Stimulated activated CD8-positive, alpha-beta memory T cell treated with anti-CD3 and anti-CD28 coated beads, Interleukin-7, amount 100 ng/mL, for 24 hours (primary cell): ENCODE measurements at regions not wholly inside any gene's neighbourhood (a gene's known extent, or its start where the extent isn't known, plus 50 kb on each side); places are given as distances from the start of the nearest gene placed in this dataset.
"Not testable (repeated sequence)": the region's sequence is repeated elsewhere in the genome, so short reads cannot be mapped to it uniquely, and the experiment has no call there.

Experiments
- DNase-seq: peaks from one replicate; pipeline ENCODE4 v3.0.0-alpha.2; 2020; ENCODE audit warnings: low read depth

DNA sequence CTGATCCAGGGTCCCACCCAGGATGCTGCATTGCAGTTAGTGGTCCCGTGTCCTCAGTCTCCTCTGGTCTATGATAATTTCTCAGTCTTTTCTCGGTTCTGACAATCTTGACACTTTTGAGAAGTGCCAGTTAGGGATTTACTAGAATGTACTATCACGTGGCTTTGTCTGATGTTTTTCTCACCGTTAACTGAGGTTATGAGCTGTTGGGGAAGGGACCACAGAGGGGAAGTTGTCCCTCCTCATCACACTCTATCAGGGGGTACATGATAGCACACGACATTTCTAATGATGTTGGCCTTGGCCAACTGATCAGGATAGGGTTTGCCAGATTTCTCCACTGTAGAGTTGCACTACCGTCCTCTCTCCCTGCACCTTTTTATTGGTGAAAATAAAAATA is 250.9 kb upstream of the SDK2 start:
- DNase-seq, result no peak

DNA sequence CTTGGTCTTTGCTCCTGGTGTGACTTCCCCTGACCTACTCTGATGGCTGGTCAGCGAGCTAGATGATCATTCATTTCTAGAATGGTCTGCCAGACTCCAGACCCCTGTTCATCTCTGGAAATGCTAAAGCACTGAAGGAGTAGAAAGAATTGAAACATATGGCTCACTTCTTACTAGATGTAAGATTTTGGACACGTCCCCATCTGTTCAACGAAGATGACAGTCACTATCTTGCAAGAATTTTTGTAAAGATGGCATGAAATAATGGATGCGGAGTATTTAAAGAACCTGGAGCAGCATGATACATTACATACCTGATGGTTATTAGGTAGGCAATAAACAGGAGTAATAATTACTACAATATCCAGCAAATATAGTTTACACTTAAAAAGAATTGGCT is 252.7 kb upstream of the SDK2 start:
- no peak for DNase-seq

- DNase-seq, result no peak
Measured at GRCh38 chr17:73899839-73900238, 255.6 kb upstream of the SDK2 start.

GRCh38 chr17:73900516-73900915 is 256.3 kb upstream of the SDK2 start:
- no peak for DNase-seq

DNA sequence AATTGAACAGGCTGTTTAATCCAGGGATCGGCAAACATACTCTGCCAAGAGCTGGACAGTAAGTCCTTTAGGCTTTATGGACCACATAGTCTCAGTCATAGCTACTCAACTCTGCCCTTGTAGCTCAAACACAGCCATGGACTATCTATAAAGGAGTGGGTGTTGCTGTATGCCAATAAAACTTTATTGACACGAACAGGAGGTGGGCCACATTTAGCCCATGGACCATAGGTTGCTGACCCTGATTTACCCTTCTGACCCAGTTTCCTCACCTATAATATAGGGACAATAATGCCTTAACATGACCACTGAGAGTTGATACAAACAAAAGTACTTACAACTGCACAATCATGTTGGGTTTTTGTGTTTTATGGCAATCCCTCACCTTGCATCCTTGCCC is 257.0 kb upstream of the SDK2 start:
- no peak for DNase-seq

DNA sequence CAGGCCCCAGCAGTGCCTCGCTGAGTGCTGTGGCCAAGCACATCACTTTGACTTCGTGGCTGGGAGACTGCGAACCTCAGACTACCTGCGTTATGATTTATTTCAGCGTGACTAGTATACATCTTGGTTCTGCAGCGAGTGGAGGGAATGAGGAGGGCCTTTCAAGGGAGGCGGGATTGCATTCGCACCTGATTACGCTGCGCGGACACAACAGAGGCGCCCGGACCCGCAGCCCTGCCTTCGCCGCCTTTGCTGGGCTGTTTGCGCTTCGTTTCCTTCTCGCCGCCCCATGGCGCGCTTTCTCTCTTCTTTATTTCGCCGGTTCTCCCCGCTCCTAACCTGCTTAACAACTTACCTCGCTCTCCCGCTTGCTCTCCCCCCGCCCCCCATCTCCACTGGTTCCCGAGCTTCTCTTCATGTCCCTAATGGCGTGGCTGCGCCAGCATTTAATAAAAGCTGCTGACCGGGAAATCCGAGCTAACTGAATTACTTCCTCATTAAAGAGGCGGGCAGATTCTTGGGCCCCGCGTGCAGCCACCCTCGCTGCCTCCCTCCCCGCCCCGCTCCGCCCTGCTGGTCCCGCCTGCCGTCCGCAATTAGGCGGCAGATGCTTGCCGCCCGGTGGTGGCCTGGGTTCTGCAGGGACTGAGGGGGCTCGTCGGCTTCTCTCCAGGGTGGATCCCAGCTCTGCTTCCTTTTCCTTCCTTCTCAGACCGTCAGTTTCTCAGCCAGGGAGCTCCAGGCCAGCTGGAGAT is 257.6 kb upstream of the SDK2 start:
- no peak for DNase-seq

- DNase-seq, result no peak
Measured at GRCh38 chr17:73902416-73903181, 258.4 kb upstream of the SDK2 start.

DNA sequence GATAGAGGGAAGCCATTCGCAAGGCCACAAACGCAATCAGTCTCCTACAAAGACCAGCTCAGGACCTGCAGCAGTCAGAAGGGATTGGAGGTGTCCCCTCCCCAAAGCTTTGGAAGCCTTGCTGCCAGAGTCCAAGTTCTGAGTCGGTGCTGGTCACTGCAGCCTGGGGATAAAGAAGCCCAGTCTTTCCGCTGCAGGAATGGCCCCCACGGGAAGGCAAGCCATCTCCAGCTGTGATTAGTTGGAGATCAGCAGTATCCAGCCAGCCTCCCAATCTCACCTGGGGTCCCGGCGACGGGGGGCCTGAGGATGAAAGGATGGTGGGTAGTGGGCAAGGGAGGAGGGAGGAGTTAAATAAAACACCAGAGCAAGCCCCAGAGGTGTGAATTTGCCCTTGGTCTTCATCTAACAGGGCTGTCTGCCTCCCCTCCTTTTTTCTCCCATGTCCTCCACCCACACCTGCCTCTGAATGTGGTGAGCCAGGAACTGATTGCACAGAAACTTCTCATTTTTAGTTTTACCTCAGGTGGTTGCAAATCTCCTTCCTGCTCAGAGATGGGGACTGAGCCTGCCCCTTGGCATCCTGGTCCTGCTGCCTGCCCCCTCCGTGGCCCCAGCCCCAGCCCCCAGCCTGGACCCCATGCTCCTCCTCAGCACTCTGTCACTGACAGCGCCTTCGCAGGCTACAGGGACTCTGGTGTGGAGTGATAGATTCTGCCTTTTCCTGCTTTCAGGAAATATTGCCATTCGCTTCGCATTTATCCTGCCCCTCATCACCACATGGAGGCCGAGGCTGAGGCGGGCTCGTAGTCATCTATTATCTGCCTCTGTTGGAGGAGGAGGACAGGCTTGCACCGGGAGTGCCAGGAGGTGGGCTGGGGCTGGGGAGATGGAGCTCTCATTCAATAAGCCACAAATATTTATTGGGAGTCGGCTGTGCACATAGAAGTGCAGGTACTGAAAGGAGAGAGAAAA is 262.9 kb upstream of the SDK2 start:
- DNase-seq, result no peak

GRCh38 chr17:73909186-73909585 is 264.9 kb upstream of the SDK2 start:
- DNase-seq, result no peak

DNA sequence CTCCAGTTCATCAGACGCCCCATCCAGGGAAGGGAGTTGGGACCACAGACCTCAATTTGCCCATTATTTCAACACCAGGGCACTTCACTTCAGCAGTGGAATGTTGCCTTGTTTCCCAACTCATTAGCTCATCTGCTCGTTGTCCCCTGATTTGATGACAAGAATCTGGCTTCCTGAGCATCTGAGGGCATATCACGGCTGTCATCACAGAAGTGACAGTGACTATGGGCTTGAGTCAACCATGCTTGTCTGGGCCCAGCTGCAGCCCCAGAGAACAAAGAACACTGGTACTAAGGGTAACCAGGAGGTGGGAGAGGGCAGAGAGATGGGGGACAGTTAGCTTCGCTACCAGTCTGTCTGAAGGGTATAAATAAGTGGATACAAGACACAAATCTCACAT is 266.0 kb upstream of the SDK2 start:
- DNase-seq, result no peak

DNA sequence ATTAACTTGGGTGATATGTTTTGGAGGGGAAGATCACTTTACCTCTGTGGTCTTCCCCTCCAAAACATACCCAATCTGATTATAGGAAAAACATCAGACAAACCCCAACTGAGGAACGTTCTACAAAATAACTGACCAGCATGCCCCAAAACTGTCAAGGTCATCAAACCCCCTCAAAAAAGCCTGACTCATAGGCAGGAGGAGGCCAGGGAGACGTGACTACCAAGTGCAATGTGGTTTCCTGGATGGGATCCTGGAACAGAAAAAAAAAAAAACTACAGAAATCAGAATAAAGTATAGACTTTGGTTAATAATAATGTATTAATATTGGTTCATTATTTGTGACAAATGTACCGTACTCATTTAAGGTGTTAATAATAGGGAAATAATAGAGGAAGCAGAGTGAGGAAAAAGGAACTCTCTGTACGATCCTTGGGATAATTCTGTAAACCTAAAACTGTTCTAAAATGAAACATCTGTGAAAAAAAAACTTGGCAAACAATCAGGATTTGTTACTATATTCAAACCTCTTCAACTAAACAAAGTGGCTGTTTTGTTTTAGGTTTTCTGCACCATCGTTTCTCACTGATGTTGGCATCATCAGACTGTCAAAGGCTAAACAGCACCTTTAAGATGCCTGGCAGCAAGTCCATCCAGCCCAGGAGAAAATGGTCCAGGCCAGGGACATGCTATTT is 266.7 kb upstream of the SDK2 start:
- DNase-seq, result no peak

DNA sequence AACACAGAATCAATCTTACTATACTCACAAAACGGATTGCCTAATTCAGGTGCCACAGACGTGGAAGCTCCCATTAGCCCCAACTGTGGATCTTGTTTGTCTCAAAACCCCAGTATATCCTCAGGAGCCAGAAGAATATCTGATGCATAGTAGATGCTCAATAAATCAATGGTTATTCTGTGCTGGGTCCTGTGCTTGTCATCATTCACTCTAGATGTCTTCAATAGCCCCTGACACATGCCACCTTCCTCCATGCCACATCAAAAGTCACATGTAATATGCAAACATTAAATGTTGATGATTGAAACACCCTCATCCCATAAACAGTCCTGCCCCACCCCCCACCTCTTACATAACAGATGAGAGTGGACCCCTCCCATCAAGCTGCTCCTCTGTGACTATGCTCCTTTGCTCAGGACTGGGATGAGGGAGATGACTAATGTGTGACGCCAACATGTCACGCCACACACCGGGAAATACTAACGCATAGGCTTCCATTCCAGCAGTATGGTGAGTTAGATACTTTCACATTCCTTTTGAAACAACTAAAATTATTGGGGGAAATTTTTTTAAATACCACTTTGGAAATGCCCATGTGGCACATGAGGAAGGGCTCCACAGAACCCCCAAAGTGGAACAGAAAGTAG is 267.6 kb upstream of the SDK2 start:
- DNase-seq, result no peak

- no peak for DNase-seq
Measured at GRCh38 chr17:73912373-73912746, 268.1 kb upstream of the SDK2 start.

- no peak for DNase-seq
Measured at GRCh38 chr17:73914536-73915274, 270.5 kb upstream of the SDK2 start.

DNA sequence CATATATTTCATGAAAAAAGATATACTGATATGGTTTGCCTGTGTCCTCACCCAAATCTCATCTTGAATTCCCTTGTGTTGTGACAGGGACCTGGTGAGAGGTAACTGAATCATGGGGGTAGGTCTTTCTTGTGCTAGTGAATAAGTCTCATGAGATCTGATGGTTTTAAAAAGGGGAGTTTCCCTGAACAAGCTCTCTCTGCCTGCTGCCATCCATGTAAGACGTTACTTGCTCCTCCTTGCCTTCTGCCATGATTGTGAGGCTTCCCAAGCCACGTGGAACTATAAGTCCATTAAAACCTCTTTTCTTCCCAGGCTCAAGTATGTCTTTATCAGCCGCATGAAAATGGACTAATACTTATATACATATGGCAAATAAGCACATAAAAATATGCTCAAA is 274.8 kb upstream of the SDK2 start:
- DNase-seq, result not testable (repeated sequence)

DNA sequence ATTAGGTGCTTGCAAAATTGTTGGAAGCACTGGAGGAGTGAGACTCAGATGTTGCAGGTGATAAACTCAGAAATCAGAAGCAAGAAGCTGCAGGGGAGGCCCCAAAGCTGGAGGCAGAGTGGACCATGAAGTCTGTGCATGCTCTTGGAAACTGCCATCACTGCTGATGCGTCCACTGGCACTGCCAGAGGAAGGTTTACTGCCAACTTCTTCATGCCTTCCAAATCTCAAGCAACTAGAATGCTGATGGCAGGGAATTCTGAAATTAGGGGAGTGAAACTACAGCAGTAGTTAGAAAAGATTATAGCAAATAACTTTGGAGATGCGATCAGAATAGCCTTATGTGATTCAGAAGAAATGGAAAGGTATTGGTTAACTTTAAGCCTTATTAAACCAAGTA is 277.1 kb upstream of the SDK2 start:
- DNase-seq, result no peak

- DNase-seq, result no peak
Measured at GRCh38 chr17:73924114-73924908, 279.2 kb upstream of the RPL38 start.

- DNase-seq, result no peak
Measured at GRCh38 chr17:73924909-73925186, 278.6 kb upstream of the RPL38 start.

DNA sequence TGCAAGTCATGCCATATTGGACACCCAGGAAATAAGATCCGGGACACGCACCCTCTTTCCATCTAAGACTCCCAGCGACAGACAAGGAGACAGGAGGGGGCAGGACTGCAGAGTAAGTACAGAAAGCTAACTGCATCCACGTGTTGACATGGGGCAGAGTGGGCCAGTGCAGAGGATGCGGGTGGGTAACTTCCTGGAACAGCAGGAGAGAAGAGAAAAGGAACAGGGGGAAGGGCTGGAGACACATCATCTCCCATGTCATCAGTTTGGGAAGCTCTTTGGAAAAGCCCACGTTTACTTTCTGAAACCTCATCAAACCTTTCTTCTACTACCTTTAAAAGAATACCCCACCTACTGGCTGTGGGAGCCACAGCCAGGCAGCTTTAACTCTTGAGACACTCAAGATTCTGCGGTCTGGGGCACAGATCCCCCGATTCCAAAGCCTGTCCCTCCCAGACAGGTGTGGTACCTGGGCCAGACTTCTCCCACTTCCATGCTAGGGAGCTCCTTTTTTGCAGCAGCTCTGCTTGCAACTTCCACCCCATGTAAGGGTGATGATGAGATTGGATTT is 273.5 kb upstream of the RPL38 start:
- DNase-seq, result no peak
